ENCODE measurements at regions not wholly inside any gene's neighbourhood (a gene's known extent, or its start where the extent isn't known, plus 50 kb on each side); places are given as distances from the start of the nearest gene placed in this dataset.

GRCh38 chr12:13571035-13571434 is 374.5 kb downstream of the EMP1 start:
- DNase-seq (ENCODE audit: low read depth): no peak
- H3K4me3 ChIP-seq (ENCODE audit: low read depth, low read length): no peak overlapping the region
- TF ChIP-seq CTCF (IDR thresholded peaks at IDR 0.05; ENCODE audit: insufficient read depth, low read depth, low read length): no peak

GRCh38 chr12:13570005-13570694 is 373.6 kb downstream of the EMP1 start:
- no peak for TF ChIP-seq CTCF (IDR thresholded peaks at IDR 0.05; ENCODE audit: insufficient read depth, low read depth, low read length)
- peak; percentile 68 for DNase-seq (ENCODE audit: low read depth)
- H3K4me3 ChIP-seq (ENCODE audit: low read depth, low read length): no peak overlapping the region

GRCh38 chr12:13566292-13566691 is 369.8 kb downstream of the EMP1 start:
- TF ChIP-seq CTCF (IDR thresholded peaks at IDR 0.05; ENCODE audit: insufficient read depth, low read depth, low read length): no peak
- no peak overlapping the region for H3K4me3 ChIP-seq (ENCODE audit: low read depth, low read length)
- DNase-seq (ENCODE audit: low read depth): peak; percentile 72

GRCh38 chr12:13564266-13564810 is 367.8 kb downstream of the EMP1 start:
- no peak for TF ChIP-seq CTCF (IDR thresholded peaks at IDR 0.05; ENCODE audit: insufficient read depth, low read depth, low read length)
- no peak overlapping the region for H3K4me3 ChIP-seq (ENCODE audit: low read depth, low read length)
- DNase-seq (ENCODE audit: low read depth): no peak

GRCh38 chr12:13563743-13564125 is 367.2 kb downstream of the EMP1 start:
- no peak for DNase-seq (ENCODE audit: low read depth)
- H3K4me3 ChIP-seq (ENCODE audit: low read depth, low read length): no peak overlapping the region
- no peak for TF ChIP-seq CTCF (IDR thresholded peaks at IDR 0.05; ENCODE audit: insufficient read depth, low read depth, low read length)

GRCh38 chr12:13562915-13563742 is 366.6 kb downstream of the EMP1 start:
- DNase-seq (ENCODE audit: low read depth): no peak
- no peak for TF ChIP-seq CTCF (IDR thresholded peaks at IDR 0.05; ENCODE audit: insufficient read depth, low read depth, low read length)
- no peak overlapping the region for H3K4me3 ChIP-seq (ENCODE audit: low read depth, low read length)
